Fibroblast of skin of abdomen (primary cell): ENCODE measurements at regions not wholly inside any gene's neighbourhood (a gene's known extent, or its start where the extent isn't known, plus 50 kb on each side); places are given as distances from the start of the nearest gene placed in this dataset.
"Not testable (repeated sequence)": the region's sequence is repeated elsewhere in the genome, so short reads cannot be mapped to it uniquely, and the experiment has no call there.

Source experiments
- DNase-seq: peaks from one replicate; pipeline ENCODE4 v3.0.0-alpha.2; 2013

DNA sequence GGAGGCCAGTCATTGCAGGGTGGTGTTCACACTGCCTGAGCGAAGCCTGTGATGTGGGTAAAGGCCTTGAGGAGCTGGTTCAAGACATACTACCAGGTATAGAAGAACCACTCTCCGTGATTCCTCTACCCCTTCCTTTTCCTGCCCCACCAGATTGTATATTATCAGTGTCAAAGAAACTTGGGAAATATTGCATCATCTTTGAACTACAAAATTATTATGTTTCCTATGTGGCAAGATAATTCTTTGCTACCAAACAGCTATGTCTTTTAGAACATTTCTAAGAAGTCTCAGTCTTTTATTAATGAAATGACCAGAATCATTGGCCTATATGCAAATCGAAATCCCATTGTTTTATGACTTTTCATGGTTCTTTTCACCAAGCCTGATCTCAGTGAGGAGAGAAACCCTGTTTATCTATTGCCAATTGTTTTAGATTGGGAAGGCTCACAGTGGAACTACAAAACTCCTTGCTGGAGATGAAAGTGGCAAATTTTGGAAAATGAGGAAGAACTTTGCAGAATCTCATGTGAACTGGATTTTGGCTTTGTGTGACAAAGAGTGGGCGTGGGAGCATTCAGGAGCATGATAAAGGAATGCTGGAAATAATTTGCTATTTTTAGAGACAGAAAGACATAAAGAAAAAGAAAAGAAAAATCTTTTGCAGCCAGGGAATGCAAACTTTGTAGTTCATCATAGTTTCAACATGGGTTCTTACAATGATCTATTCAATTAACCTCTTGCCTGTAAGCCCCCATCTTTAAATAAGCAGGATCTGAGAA is 286.9 kb downstream of the INSIG2 start:
- peak; percentile 30 for DNase-seq

DNA sequence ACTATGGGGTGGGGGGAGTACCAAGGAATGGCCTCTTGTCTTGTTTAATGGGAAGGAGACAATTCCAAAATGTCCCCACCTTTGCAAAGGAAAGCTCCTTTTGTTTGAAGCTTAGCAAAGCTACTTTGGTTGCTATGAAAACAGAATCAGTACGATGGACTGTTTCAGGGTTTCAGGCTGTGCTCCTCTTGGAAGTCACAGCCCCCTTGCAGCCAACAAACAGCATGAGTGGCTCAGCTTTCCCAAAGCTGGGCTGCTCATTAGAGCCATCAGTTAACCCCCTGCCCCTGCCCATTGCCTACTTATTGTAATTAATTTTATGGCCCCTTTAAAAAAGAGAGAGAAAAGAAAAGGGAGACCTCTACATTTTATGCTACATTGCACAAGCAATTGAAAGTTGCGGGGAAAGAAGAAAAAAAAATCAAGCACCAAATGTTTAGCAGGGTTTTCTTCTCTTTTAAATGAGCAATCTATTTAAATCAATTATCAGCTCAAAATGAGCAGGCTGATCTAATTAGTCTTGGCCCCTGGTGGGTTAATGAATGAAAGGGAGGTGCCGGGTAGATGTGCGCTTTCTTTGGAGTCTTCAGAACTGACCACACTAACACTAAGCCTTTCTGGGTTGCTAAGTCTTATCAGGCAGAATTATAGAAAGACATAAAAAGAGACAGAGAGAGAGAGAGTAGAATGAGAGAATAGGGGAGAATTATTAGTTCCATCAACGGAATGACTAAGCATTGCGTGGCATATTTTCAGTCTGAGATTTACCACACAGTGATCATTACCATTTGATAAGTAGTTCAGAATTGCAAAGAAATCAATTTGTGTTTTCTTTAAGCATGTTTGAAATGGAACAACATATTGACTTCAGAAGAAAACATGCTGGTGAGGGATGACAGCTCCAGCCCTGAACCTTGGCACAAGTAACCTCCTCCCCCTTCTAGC is 284.9 kb downstream of the INSIG2 start:
- DNase-seq, result peak; percentile 25

DNA sequence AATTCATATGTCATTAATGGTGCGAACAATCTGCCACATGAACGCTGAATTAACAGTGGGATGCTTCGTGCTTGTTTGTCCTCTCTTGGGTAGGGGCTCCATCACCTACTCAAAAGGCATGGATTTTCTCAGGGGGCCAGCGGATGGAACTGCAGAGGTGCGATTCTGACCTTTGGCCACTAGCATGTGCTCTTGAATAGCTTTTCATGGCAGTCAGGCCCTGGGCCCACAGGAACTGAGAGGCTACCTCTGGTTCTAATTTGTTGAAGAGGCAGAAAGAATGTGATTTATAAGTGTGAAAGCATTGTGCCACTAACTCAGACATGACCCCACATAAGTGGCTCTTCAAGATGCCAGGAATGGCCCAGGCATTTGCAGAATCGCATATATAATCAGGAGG is 283.2 kb downstream of the INSIG2 start:
- DNase-seq, result peak; percentile 77

DNA sequence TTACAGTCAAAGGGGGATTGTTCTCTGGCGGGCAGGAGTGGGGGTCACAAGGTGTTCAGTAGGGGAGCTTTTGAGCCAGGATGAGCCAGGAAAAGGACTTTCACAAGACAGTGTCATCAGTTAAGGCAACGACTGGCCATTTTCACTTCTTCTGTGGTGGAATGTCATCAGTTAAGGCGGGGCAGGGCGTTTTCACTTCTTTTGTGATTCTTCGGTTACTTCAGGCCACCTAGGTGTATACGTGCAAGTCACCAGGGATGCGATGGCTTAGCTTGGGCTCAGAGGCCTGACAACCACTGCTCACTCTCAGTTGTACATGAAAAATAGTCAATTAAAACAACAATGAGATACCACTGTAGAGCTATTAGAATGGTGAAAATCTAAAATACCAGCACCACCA is 281.2 kb downstream of the INSIG2 start:
- DNase-seq, result not testable (repeated sequence)

DNA sequence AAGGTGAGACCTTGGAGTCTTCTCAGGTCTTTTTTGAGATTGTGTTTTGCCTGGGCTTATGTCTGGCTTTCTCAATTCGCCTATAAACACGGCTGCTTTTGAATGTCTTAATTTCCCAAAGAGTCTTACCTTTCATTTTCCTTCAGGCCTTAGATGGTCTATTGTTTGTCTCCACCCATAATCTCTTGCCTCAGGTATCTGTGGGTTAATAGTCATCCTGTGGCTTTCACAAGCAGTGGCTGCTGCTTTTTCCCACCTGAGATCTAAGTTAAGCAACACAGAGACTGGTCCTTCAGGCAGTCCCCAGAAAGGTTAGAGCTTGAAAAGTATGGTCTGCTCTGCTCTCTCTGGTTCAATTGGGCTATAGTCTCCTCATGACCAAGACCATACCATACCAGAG is 275.3 kb downstream of the INSIG2 start:
- no peak for DNase-seq

- DNase-seq, result no peak
These were observed 267.8 kb downstream of the INSIG2 start for GRCh38 chr2:118356051-118356450.

GRCh38 chr2:118351796-118352195 is 263.5 kb downstream of the INSIG2 start:
- peak; percentile 28 for DNase-seq

GRCh38 chr2:118350621-118351020 is 262.4 kb downstream of the INSIG2 start:
- peak; percentile 23 for DNase-seq

- no peak for DNase-seq
These were observed 261.1 kb downstream of the INSIG2 start for GRCh38 chr2:118349365-118349764.

GRCh38 chr2:118348380-118349034 is 260.2 kb downstream of the INSIG2 start:
- DNase-seq, result no peak

- no peak for DNase-seq
These were observed 257.2 kb downstream of the INSIG2 start for GRCh38 chr2:118345465-118345864.

GRCh38 chr2:118340103-118340502 is 251.8 kb downstream of the INSIG2 start:
- DNase-seq, result no peak

- DNase-seq, result no peak
These were observed 251.1 kb downstream of the INSIG2 start for GRCh38 chr2:118339386-118339785.

DNA sequence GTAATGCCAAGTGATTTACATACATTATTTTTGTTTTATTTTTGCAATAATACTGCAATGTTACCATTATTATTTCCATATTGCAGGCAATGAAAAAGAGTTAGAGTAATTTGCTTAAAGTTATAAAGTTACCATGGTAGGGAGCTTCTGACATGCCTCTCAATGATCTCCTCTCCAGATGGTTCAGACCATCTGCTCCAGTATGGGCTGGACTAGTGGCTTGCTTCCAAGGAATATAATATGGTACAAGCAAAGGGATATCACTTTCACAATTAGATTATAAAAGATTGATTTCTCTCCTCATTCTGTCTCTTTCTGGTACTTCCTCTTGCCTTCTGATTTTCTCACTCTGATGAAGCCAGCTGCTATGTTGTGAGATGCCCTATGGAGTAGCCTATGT is 245.4 kb downstream of the INSIG2 start:
- DNase-seq, result no peak

GRCh38 chr2:118325321-118325955 is 237.2 kb downstream of the INSIG2 start:
- DNase-seq, result peak; percentile 22

GRCh38 chr2:118322406-118322805 is 234.1 kb downstream of the INSIG2 start:
- peak; percentile 67 for DNase-seq

- peak; percentile 48 for DNase-seq
These were observed 233.3 kb downstream of the INSIG2 start for GRCh38 chr2:118321432-118322105.

GRCh38 chr2:118320658-118321057 is 232.4 kb downstream of the INSIG2 start:
- DNase-seq, result no peak

- DNase-seq, result no peak
These were observed 231.9 kb downstream of the INSIG2 start for GRCh38 chr2:118320196-118320595.

- no peak for DNase-seq
These were observed 231.0 kb downstream of the INSIG2 start for GRCh38 chr2:118319271-118319684.

DNA sequence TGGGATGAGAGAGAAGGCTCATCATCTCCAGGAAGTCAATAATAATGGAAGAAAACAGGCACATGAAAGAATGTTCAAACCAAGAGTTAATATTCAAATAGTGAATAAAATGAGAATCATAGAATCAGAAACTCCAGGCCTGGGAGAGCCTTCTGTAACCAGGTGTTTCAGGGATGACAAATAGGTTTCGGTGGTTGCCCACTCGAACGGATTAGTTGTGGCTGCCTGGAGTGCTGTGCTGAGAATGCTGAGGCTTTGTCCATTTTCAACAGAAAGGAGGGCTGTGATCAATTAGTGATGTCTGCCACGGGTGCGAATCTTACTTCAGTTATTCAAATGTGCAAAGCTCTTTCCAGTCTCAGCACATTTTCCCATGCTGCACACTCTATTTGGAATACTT is 227.3 kb downstream of the INSIG2 start:
- no peak for DNase-seq
